SJCRH30 (cell line): ENCODE measurements at regions not wholly inside any gene's neighbourhood (a gene's known extent, or its start where the extent isn't known, plus 50 kb on each side); places are given as distances from the start of the nearest gene placed in this dataset.
A peak's percentile ranks its signal among the peaks of the same experiment; 100 is the strongest.

ENCODE experiments used
- DNase-seq, 2 experiments: peaks; one replicate each; pipeline ENCODE4 v3.0.0-alpha.2; 2015 to 2020
- H3K27ac ChIP-seq: fragments of 250-450 bp; sonication (Bioruptor Pico); 2 replicates; pipeline ENCODE4 v1.5.1; 2020; ENCODE audit warnings: mild to moderate bottlenecking, moderate library complexity
- H3K27me3 ChIP-seq: fragments of 250-450 bp; sonication (Bioruptor Pico); 2 replicates; pipeline ENCODE4 v1.5.1; 2020; ENCODE audit warnings: mild to moderate bottlenecking, moderate library complexity
- H3K36me3 ChIP-seq: fragments of 250-450 bp; sonication (Bioruptor Pico); 2 replicates; pipeline ENCODE4 v1.5.1; 2020; ENCODE audit warnings: mild to moderate bottlenecking, moderate library complexity
- H3K4me1 ChIP-seq: fragments of 250-450 bp; sonication (Bioruptor Pico); 2 replicates; pipeline ENCODE4 v1.5.1; 2020; ENCODE audit warnings: mild to moderate bottlenecking, moderate library complexity
- H3K4me3 ChIP-seq: fragments of 250-450 bp; sonication (Bioruptor Pico); 2 replicates; pipeline ENCODE4 v1.5.1; 2020; ENCODE audit warnings: mild to moderate bottlenecking, moderate library complexity
- H3K9me3 ChIP-seq: fragments of 250-450 bp; sonication (Bioruptor Pico); replicated peaks from 2 replicates; pipeline ENCODE4 v1.5.1; 2020; ENCODE audit warnings: mild to moderate bottlenecking, moderate library complexity

DNA sequence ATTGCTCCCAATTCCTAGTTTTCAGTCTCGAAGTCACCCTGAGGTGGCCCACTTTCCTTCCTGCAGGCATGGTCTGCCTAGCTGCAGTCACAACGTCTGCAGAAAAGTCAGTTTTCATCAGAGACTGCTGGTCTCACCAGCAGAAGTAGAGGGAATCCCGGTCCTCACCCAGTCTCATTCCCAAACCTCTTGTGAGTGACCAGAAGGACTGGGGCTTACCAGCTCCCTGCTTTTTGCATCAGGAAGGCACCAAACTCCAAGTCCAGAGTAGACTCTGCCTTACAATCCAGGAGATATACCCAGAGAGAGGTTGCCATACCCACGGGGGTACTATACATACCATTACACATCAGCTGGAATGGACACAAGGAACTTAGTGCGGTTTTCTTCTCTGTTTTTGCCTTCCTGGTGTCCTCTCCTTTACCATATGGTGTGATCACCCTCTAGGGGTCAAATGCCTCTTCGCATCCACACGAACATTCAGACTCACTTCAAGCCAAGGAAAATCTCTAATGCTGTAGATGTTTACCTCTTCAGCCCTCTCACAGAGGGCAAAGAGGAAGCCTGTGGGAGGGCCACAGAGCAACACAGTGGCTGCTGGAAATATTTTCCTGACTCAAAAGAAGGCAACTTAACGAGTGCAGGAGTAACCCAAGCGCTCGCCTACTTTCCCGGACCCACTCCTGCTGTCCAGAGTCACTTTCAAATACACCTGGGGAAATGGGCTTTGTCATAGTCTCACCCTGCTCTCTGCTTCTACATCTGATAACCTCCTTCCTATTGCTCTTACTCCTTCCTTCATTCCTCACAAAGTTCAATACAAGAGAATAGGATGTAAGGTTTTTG is 220.9 kb downstream of the C7orf25 start:
- no peaks in the 10 kb centered on the region for H3K36me3 ChIP-seq
- H3K9me3 ChIP-seq, result 0 out of 2 replicates have a peak, but pooled peaks cover 5% of the 10 kb centered on the region
- no peak overlapping the region for H3K4me3 ChIP-seq
- DNase-seq, result peak; percentile 22 to 63
- no peaks in the 10 kb centered on the region for H3K4me1 ChIP-seq
- H3K27ac ChIP-seq, result no peak overlapping the region
- 0 out of 2 replicates have a peak, but pooled peaks cover 3% of the 10 kb centered on the region for H3K27me3 ChIP-seq

DNA sequence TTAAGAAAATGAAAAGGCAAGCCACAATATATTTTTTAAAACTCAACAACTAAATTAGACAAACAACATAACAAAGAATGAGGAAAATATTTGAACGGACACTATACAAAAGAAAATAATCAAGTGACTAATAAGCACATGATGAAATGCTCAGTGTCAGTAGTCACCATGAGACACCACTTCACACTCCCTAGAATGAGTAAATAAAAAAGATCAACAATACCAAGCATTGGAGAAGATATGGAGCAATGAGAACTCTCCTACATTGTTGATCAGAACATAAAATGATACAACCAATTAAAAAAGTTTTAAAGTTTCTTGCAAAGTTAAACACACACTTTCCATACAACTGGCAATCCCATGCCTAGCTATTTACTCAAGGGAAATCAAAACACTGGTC is 222.2 kb downstream of the C7orf25 start:
- no peak for DNase-seq
- 0 out of 2 replicates have a peak, but pooled peaks cover 5% of the 10 kb centered on the region for H3K9me3 ChIP-seq
- H3K4me1 ChIP-seq, result no peaks in the 10 kb centered on the region
- 0 out of 2 replicates have a peak, but pooled peaks cover 3% of the 10 kb centered on the region for H3K27me3 ChIP-seq
- no peak overlapping the region for H3K27ac ChIP-seq
- H3K36me3 ChIP-seq, result no peaks in the 10 kb centered on the region
- H3K4me3 ChIP-seq, result no peak overlapping the region

DNA sequence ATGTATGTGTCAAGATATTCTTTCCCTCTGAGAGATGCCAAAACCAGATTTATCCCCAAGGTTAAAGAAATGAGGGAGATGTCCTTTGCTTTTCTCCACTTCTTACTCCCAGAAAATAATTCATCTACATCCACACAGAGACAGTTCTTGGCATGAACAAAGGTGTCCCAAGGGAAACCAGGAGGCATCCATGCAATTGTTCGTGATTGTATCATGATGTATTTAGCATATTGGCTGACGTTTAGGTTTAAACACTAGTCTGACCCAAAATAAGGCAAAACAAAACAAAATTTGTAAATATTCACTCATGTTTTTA is 223.9 kb downstream of the C7orf25 start:
- Histone ChIP-seq H3K4me3 (no peak overlapping the region), H3K9me3 (no peaks in the 10 kb centered on the region), H3K36me3 (no peaks in the 10 kb centered on the region), H3K27ac (no peak overlapping the region), H3K27me3 (0 out of 2 replicates have a peak, but pooled peaks cover 3% of the 10 kb centered on the region), H3K4me1 (no peaks in the 10 kb centered on the region)
- no peak for DNase-seq

DNA sequence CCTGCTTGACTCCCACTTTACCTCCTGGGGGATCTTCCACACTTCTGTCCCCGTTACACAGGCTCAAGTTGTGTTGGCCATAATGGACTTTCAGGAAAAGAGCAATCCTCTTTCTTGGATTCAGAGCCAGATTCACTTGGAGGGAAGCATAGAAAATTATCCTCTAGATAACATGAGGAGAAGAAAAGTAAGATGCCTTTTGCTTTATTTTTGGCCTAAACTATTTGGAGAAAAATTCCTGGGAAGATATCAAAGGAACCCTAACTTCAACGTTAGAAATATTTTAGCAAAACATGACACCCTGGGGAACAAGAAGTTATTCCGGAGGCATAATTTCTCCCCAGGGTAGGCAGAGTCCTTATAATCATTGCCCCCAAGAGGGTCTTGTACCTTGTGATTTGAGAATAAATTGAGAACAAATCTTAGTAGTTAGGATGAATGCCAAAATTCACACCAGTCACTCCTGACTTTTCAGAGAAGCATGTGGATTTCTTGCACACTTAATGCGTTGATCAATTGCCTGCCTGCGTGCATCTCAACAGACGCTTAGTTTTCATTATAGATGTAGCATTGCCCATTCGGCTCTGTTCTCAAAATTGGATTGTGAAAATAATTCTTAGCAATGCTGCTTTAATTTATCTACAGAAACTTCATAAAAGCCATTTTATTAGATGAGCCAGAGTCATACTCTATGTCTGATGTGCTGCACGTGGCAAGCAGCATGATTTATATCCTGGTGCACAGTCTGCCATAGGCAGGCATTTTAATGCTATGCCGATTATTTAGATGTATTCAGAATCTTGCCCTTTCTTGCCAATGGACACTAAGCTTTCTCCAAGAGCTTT is 224.4 kb downstream of the C7orf25 start:
- Histone ChIP-seq H3K4me1 (no peaks in the 10 kb centered on the region), H3K36me3 (no peaks in the 10 kb centered on the region), H3K27ac (no peak overlapping the region), H3K9me3 (no peaks in the 10 kb centered on the region), H3K27me3 (0 out of 2 replicates have a peak, but pooled peaks cover 3% of the 10 kb centered on the region), H3K4me3 (no peak overlapping the region)
- no peak for DNase-seq

DNA sequence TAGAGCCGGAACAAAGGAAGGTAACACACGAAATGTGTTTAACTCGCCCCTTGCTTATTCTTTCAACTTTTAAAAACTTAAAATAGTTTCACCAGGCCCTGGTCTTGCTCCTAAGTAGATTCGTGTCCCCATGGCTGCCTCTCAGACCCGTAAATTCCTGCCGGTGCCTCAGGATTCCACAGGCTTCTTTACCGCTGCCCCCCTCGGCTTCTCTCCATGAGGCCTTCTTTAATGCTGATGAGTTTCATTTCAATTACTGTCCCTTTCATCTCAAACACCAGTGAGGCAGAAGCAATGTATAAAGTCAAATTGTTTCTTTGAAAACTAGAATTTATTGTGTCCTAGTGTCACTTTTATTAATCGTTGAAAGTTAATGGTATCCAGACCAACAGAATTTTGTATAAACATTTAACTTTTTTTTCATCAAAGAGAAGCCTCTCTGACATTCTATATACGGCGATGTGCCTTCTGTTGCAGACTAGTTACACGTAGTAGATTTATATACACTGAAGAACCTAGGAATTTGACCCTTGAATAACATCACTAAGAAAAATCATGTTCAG is 225.2 kb downstream of the C7orf25 start:
- no peak overlapping the region for H3K4me3 ChIP-seq
- H3K9me3 ChIP-seq, result 0 out of 2 replicates have a peak, but pooled peaks cover under 1% of the 10 kb centered on the region
- 0 out of 2 replicates have a peak, but pooled peaks cover 3% of the 10 kb centered on the region for H3K27me3 ChIP-seq
- no peak overlapping the region for H3K27ac ChIP-seq
- H3K36me3 ChIP-seq, result no peaks in the 10 kb centered on the region
- DNase-seq, result no peak
- H3K4me1 ChIP-seq, result no peaks in the 10 kb centered on the region

DNA sequence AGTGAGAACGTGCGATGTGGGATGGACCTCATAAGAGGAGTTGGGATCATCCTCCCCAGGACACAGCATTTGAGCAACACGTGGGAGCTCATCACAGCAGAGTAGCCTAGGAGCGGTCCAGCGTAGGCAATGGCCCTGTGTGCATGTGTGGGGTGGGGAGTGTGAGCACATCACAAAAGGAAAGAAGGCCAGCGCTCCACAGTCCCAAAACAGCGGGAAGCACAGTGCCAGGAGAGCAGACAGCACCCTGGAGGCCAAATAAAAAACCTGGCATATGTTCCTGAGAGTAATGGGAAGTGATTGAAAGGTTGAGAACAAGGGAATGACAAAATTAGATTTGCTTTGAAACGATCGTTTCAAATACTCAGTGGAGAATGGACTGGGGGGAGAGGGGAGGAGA is 226.0 kb downstream of the C7orf25 start:
- Histone ChIP-seq H3K27me3 (0 out of 2 replicates have a peak, but pooled peaks cover 3% of the 10 kb centered on the region), H3K27ac (no peak overlapping the region), H3K4me1 (no peaks in the 10 kb centered on the region), H3K36me3 (no peaks in the 10 kb centered on the region), H3K9me3 (0 out of 2 replicates have a peak, but pooled peaks cover 2% of the 10 kb centered on the region), H3K4me3 (no peak overlapping the region)
- no peak for DNase-seq

DNA sequence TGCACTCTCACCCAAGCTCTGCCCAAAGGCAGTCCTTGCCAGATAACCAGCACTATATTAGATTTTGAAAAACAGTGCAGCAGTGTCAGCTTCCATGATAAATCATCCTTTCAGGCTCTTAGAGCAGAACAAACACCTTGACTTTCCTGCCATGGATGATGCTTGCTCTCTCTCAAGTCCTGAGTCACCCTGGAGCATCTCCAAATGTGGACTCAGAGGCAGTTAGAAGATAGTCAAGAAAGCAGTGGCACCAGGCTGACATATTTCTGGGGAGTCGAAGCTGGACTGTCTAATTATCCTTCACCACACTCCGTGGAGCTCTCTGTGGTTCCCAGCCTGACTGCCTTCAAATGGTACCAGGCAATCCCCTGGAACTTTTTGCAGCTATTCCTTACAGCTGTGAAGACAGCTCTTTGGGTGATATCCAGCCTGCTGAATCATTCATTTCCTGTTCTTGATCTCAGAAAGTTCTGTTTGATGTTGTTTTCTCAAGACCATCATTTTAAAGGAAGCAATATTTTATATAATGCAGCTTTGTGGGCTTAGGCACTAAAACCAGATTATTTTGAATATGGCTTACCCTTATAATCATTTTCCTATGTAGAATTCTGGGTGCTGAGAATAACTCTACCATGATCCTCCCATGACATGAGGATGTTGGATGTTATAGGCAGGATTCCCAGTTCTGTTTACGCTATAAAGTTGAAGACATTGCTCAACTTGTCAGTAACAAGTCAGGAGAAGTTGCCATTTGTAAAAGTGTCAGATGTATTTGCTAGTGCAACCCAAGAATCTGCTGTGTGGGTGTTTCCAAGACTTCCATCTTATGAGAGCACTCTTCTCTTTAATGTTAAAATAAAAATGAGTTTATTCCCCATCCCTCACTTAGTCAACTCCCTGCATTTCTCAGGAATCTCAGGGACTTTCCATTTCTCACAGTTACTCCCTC is 233.8 kb downstream of the C7orf25 start:
- Histone ChIP-seq H3K27ac (no peak overlapping the region), H3K4me1 (0 out of 2 replicates have a peak, but pooled peaks cover 3% of the 10 kb centered on the region), H3K27me3 (no peaks in the 10 kb centered on the region), H3K4me3 (no peak overlapping the region), H3K9me3 (0 out of 2 replicates have a peak, but pooled peaks cover 2% of the 10 kb centered on the region), H3K36me3 (no peaks in the 10 kb centered on the region)
- DNase-seq, result no peak

DNA sequence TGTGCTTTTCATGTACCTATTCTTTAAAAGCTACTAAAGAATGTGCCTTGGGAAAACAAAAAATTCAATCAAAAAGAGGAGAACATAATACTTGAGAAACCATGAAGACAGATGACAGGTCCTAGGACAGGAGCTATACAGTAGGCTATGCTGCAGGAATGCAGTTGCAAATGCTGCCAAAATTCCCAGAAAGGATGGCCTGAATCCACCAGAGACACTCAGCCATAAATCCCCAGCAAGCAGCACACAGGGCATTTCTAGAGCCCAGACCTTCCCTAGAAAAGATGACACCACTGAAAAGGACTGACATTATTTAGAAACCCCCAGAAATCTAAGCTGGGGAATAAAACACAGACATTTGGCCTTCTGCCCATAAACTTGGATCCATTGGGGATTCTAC is 237.3 kb downstream of the C7orf25 start:
- H3K4me1 ChIP-seq, result 0 out of 2 replicates have a peak, but pooled peaks cover 3% of the 10 kb centered on the region

DNA sequence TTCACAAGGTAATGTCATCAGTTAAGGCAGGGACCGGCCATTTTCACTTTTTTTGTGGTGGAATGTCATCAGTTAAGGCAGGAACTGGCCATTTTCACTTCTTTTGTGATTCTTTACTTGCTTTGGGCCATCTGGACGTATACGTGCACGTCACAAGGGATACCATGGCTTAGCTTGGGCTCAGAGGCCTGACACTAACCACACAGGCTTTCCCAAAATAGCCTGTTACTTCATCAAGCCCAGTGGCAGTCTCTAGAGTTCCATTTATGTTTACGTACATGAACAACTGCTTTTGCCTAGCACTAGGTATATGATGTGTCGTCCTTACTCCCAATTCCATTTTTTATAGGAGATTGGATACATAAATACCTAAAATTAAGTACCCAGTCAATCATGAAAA is 237.9 kb downstream of the C7orf25 start:
- Histone ChIP-seq H3K36me3 (no peaks in the 10 kb centered on the region), H3K4me3 (no peak overlapping the region), H3K27me3 (no peaks in the 10 kb centered on the region), H3K27ac (no peak overlapping the region), H3K9me3 (no peaks in the 10 kb centered on the region), H3K4me1 (0 out of 2 replicates have a peak, but pooled peaks cover 3% of the 10 kb centered on the region)
- peak in 1 of 2 experiments; percentile 8 for DNase-seq

More for the DNA sequence above, 237.3 kb downstream of the C7orf25 start:
- Histone ChIP-seq H3K27me3 (no peaks in the 10 kb centered on the region), H3K27ac (no peak overlapping the region), H3K36me3 (no peaks in the 10 kb centered on the region), H3K9me3 (no peaks in the 10 kb centered on the region), H3K4me3 (no peak overlapping the region)
- DNase-seq, result no peak

DNA sequence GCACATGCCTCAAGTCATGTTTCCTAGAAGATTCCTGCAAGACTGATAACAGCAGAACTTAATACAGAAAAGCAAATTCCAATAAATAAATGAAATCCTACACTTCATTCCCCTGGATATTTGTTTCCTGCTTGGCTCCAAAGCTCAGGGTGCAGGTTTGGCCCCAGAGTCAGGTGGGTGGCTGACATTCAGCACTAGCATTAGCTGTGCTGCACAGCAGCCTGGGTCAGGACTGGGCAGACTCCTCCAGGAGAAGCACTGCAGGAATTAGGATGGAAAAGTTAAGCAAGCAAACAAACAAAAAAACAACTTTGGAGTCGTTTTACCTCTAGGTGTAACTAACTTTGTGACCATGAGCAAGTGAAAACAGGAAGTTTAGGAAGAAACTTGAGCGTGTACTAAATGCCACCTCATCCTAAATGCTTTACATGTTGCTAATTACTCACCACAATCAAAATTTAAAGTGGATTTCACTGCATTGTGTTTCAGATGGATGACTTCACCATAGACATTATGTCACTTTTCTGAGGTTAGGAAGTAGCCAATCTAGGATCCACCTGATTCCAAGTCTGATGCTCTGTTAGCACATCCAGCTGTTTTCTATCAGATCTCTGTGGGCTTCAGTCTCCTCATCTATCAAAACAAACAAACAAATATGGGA is 239.4 kb downstream of the C7orf25 start:
- DNase-seq, result no peak

DNA sequence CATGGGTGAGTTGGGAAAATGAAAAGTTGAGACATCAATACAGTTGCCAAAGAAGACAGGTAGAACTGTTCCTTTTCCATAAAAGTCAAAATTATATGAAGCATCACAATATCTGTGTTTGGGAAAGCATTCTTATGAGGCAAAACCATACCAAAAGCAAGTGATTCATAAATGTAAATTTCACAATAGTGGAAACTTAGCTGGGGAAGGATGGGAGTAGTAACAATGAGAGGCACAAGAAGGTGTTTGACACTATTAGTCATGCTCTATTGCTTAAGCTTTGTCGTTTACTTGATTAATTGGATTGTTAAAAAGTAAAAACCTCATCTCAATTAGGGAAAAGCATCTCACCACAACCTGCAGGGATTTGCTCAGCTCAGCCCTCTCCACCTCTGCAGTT is 240.2 kb downstream of the C7orf25 start:
- H3K27ac ChIP-seq, result no peak overlapping the region
- no peaks in the 10 kb centered on the region; the same call in 1 of the 2 replicates for H3K9me3 ChIP-seq
- no peak overlapping the region for H3K4me3 ChIP-seq
- H3K36me3 ChIP-seq, result no peaks in the 10 kb centered on the region
- DNase-seq, result no peak
- no peaks in the 10 kb centered on the region for H3K27me3 ChIP-seq
- H3K4me1 ChIP-seq, result 0 out of 2 replicates have a peak, but pooled peaks cover 3% of the 10 kb centered on the region

More for the DNA sequence above, 239.4 kb downstream of the C7orf25 start:
- H3K36me3 ChIP-seq, result no peaks in the 10 kb centered on the region
- 0 out of 2 replicates have a peak, but pooled peaks cover 3% of the 10 kb centered on the region for H3K4me1 ChIP-seq
- no peaks in the 10 kb centered on the region for H3K27me3 ChIP-seq
- no peaks in the 10 kb centered on the region for H3K9me3 ChIP-seq
- H3K4me3 ChIP-seq, result no peak overlapping the region
- H3K27ac ChIP-seq, result no peak overlapping the region

DNA sequence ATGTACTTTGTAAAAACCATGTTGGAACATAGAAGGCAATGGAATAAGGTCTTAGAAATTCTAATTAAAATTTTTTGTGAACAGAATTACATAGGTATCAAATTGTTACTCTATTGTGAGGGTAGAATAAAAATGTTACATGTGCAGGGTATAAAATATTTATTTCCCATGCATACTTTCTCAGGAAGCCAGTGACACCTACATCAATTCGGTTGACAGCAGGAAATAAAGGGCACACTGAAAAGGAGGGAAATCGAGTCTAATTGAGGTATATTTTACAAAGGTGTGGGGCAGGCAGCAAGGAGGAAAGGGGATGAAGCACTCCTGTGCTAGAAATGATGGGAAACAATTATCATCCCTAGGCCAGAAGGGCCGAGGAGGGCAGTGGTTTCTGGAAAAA is 244.9 kb downstream of the C7orf25 start:
- no peak for DNase-seq
- Histone ChIP-seq H3K36me3 (no peaks in the 10 kb centered on the region), H3K27me3 (no peaks in the 10 kb centered on the region), H3K4me1 (no peaks in the 10 kb centered on the region), H3K27ac (no peak overlapping the region), H3K9me3 (no peaks in the 10 kb centered on the region; the same call in 1 of the 2 replicates), H3K4me3 (no peak overlapping the region)

DNA sequence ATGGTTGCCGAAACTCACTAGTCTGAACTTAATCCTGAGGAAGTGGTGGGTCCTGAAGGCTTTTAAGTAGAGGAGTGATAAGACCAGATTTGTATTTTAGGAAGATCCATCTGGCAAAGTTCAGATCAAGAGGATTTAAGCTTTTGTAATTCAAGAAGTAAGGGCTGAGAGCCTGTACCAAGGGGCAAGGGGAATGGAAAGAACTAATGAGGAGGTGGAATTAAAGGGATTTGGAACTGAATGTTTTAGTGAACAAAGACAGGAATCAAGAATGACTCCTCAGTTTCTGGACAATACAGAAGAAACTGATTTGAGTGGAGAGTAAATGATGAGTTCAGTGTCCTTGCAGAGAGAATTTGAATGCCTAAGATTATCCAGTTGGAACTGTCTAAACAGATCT is 249.0 kb downstream of the C7orf25 start:
- H3K27me3 ChIP-seq, result no peaks in the 10 kb centered on the region
- DNase-seq, result no peak
- H3K4me3 ChIP-seq, result no peak overlapping the region
- H3K9me3 ChIP-seq, result no peaks in the 10 kb centered on the region; the same call in 1 of the 2 replicates
- peaks cover 7% of the 10 kb centered on the region for H3K4me1 ChIP-seq
- H3K27ac ChIP-seq, result no peak overlapping the region
- H3K36me3 ChIP-seq, result no peaks in the 10 kb centered on the region
